ENCODE measurements at regions not wholly inside any gene's neighbourhood (a gene's known extent, or its start where the extent isn't known, plus 50 kb on each side); places are given as distances from the start of the nearest gene placed in this dataset.

DNA sequence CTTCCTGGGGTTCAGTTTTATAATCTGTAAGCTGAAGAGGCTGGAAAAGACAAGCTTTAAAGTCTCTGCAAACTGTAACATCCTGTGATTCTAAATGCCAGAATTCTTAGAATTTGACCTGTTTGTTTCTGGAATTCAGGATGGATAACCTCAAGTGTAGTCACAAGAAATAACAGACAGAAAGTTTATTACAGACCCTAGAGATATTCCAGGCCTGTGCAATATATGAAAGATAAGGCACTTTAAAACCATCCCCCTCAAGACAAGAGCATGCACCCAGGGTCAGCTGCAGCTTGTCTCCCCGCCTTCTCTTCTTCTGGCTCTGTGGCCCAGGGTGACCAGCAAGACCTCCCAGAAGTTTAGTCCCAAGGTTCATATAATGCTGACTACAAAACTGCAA is 298.7 kb upstream of the ACVR2A start:
- no peak for DNase-seq

DNA sequence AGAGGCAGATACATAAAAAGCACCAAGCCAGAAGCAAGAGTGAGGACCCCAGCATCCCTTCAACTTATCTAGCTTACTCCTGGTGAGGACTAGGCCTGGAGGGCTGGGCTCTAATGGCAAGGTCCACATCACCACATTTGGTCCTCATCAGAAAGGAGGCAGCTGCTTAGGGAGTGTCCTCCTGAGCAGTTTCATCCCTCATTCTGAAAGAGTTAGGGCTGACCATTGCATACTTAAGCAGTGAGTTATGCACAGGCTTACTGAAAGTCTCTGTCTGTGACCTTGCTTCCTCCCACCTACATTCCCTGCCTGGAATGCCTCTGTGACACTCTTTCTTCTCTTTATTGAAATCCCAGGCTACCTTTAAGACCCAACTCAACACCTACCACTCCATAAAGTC is 301.8 kb upstream of the ACVR2A start:
- H3K4me1 ChIP-seq (ENCODE audit: insufficient read depth): no peaks in the 10 kb centered on the region
- no peaks in the 10 kb centered on the region for H3K27me3 ChIP-seq
- no peak for TF ChIP-seq POLR2A (IDR thresholded peaks at IDR 0.05)
- no peak for TF ChIP-seq EP300 (IDR thresholded peaks at IDR 0.05)
- TF ChIP-seq, protein P1, sequence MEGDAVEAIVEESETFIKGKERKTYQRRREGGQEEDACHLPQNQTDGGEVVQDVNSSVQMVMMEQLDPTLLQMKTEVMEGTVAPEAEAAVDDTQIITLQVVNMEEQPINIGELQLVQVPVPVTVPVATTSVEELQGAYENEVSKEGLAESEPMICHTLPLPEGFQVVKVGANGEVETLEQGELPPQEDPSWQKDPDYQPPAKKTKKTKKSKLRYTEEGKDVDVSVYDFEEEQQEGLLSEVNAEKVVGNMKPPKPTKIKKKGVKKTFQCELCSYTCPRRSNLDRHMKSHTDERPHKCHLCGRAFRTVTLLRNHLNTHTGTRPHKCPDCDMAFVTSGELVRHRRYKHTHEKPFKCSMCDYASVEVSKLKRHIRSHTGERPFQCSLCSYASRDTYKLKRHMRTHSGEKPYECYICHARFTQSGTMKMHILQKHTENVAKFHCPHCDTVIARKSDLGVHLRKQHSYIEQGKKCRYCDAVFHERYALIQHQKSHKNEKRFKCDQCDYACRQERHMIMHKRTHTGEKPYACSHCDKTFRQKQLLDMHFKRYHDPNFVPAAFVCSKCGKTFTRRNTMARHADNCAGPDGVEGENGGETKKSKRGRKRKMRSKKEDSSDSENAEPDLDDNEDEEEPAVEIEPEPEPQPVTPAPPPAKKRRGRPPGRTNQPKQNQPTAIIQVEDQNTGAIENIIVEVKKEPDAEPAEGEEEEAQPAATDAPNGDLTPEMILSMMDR (IDR thresholded peaks at IDR 0.05): no peak
- no peak overlapping the region for H3K4me3 ChIP-seq
- no peak for DNase-seq
- no peak overlapping the region for H3K27ac ChIP-seq
- H3K9me3 ChIP-seq: no peaks in the 10 kb centered on the region
- intact Hi-C loops (cut with DNase I): no loop called here
- H3K36me3 ChIP-seq: no peaks in the 10 kb centered on the region

More for the DNA sequence above, 298.7 kb upstream of the ACVR2A start:
- 37 to 65% (median 60%) methylated on average over 1 of the region's 1 CpG for WGBS, 3 donors
- H3K27ac ChIP-seq: no peak overlapping the region
- H3K4me1 ChIP-seq (ENCODE audit: insufficient read depth): no peaks in the 10 kb centered on the region
- no peak overlapping the region for H3K4me3 ChIP-seq
- intact Hi-C loops (cut with DNase I): no loop called here
- H3K36me3 ChIP-seq: no peaks in the 10 kb centered on the region
- H3K27me3 ChIP-seq: no peaks in the 10 kb centered on the region
- no peaks in the 10 kb centered on the region for H3K9me3 ChIP-seq
- TF ChIP-seq EP300 (IDR thresholded peaks at IDR 0.05): no peak
- TF ChIP-seq, protein P1 (IDR thresholded peaks at IDR 0.05): no peak

DNA sequence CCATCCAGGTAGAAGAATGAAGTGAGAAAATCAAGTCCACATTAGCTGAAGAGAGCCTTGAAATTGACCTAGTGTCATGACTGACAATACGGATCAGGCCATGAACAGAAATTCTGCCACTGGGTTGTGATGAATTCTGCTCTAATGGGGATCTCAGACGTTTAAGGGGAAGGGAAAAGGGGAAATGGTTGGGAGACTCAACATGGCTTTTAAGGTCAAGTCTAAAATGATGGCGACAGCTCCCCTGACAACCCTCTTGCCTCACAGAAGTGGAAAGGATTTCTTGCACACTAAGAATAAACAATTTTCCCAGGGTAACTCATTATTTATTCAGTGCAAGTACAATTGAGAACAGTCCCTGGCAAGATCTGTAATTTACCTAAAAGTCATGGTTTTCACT is 302.5 kb upstream of the ACVR2A start:
- intact Hi-C loops (cut with DNase I): no loop called here

DNA sequence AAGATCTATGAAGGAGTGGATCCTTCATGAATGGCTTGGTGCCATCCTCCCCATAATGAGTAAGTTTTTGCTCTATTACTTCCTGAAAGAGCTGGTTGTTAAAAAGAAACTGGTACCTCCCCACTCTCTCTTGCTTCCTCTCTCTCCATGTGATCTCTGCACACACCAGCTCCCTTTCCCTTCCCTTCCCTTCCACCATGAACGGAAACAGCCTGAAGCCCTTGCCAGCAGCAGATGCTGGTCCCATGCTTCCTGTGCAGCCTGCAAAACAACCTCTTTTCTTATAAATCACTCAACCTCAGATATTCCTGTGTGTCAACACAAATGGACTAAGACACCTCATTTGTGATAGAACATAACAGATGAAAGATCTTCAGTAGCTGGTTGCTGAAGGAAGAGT is 303.5 kb upstream of the ACVR2A start:
- 78 to 95% (median 80%) methylated on average over 1 of the region's 1 CpG for WGBS, 3 donors
- DNase-seq: no peak
- TF ChIP-seq POLR2A (IDR thresholded peaks at IDR 0.05) (no peak), EP300 (IDR thresholded peaks at IDR 0.05) (no peak)
- TF ChIP-seq, protein P1 (IDR thresholded peaks at IDR 0.05): no peak
- intact Hi-C loops (cut with DNase I): no loop called here
- no peak overlapping the region for H3K4me3 ChIP-seq
- no peaks in the 10 kb centered on the region for H3K27me3 ChIP-seq
- no peaks in the 10 kb centered on the region for H3K36me3 ChIP-seq
- no peaks in the 10 kb centered on the region for H3K4me1 ChIP-seq (ENCODE audit: insufficient read depth)
- H3K9me3 ChIP-seq: no peaks in the 10 kb centered on the region
- H3K27ac ChIP-seq: no peak overlapping the region

More for the DNA sequence above, 302.5 kb upstream of the ACVR2A start:
- 78 to 85% (median 79%) methylated on average over 3 of the region's 3 CpGs for WGBS, 3 donors
- Histone ChIP-seq H3K36me3 (no peaks in the 10 kb centered on the region), H3K4me1 (ENCODE audit: insufficient read depth) (no peaks in the 10 kb centered on the region), H3K4me3 (no peak overlapping the region), H3K27me3 (no peaks in the 10 kb centered on the region), H3K27ac (no peak overlapping the region), H3K9me3 (no peaks in the 10 kb centered on the region)
- no peak for DNase-seq
- TF ChIP-seq, protein P1 (IDR thresholded peaks at IDR 0.05): no peak
- TF ChIP-seq EP300 (IDR thresholded peaks at IDR 0.05) (no peak), POLR2A (IDR thresholded peaks at IDR 0.05) (no peak)

DNA sequence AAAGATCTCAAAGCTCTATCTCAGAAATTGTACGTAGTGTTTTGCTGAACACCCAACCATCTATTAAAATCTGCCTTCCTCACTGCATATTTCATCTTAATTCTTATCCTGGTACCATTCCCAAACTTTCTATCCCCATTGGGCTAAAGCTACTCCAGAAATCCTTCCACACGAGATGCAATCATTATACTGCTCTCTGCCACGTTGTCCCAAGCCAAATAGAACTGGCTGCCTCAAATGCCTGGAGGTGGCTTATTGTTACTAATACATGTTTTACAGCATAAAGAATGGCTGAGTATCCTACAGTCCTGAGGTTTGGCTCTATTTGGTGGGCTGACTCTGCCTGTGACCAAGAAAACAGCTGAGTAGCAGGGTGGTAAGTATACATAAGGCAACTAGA is 306.0 kb upstream of the ACVR2A start:
- Histone ChIP-seq H3K9me3 (no peaks in the 10 kb centered on the region), H3K27me3 (no peaks in the 10 kb centered on the region), H3K27ac (no peak overlapping the region), H3K4me3 (no peak overlapping the region), H3K4me1 (ENCODE audit: insufficient read depth) (no peaks in the 10 kb centered on the region), H3K36me3 (no peaks in the 10 kb centered on the region)
- TF ChIP-seq, protein P1 (IDR thresholded peaks at IDR 0.05): no peak
- TF ChIP-seq POLR2A (IDR thresholded peaks at IDR 0.05) (no peak), EP300 (IDR thresholded peaks at IDR 0.05) (no peak)
- WGBS, 3 donors: 65 to 76% (median 68%) methylated on average over 3 of the region's 3 CpGs
- DNase-seq: no peak
- intact Hi-C loops (cut with DNase I): no loop called here
